Fibroblast of mammary gland (primary cell): ENCODE measurements at regions not wholly inside any gene's neighbourhood (a gene's known extent, or its start where the extent isn't known, plus 50 kb on each side); places are given as distances from the start of the nearest gene placed in this dataset.

Experiments used
- DNase-seq: peaks from one replicate; pipeline ENCODE4 v3.0.0-alpha.2; 2010; ENCODE audit warnings: low read depth
- H3K4me3 ChIP-seq: 2 replicates; pipeline ENCODE4 v1.5.1; 2011; ENCODE audit warnings: low read depth, mild to moderate bottlenecking, low read length, moderate library complexity; ENCODE audit not compliant: control insufficient read depth
- TF ChIP-seq, protein P1 (sequence below): conservative IDR thresholded peaks from 2 replicates; pipeline ENCODE4 v1.5.1; 2011; ENCODE audit warnings: low read depth, low read length, inconsistent platforms; ENCODE audit not compliant: control insufficient read depth, insufficient read depth

- DNase-seq = no peak
- TF ChIP-seq, protein P1, sequence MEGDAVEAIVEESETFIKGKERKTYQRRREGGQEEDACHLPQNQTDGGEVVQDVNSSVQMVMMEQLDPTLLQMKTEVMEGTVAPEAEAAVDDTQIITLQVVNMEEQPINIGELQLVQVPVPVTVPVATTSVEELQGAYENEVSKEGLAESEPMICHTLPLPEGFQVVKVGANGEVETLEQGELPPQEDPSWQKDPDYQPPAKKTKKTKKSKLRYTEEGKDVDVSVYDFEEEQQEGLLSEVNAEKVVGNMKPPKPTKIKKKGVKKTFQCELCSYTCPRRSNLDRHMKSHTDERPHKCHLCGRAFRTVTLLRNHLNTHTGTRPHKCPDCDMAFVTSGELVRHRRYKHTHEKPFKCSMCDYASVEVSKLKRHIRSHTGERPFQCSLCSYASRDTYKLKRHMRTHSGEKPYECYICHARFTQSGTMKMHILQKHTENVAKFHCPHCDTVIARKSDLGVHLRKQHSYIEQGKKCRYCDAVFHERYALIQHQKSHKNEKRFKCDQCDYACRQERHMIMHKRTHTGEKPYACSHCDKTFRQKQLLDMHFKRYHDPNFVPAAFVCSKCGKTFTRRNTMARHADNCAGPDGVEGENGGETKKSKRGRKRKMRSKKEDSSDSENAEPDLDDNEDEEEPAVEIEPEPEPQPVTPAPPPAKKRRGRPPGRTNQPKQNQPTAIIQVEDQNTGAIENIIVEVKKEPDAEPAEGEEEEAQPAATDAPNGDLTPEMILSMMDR = no peak
- no peak overlapping the region for H3K4me3 ChIP-seq
Measured at GRCh38 chr5:5677738-5678137, 255.3 kb downstream of the ICE1 start.

- TF ChIP-seq, protein P1 = no peak
- no peak for DNase-seq
- H3K4me3 ChIP-seq = no peak overlapping the region
Measured at GRCh38 chr5:5676218-5676617, 253.7 kb downstream of the ICE1 start.

DNA sequence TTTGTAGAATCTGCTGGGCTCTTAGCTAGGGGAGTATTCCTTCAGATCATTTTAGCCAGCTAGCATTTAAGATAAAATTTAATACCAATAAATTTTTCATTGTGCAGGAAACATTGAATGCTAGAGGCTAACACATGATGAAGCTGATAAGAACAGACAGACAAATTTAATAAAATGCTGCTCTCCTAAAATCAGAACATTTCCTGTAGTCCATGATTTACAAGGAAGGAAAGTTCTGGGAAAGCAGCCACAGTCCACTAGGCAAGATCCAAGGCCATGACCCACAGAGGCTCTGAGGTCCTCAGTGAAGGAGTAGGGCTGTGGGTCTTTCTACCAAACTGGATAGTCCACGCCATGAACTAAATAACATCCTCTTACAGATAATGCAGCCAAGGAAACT is 253.0 kb downstream of the ICE1 start:
- H3K4me3 ChIP-seq = no peak overlapping the region
- TF ChIP-seq, protein P1 = no peak
- no peak for DNase-seq

DNA sequence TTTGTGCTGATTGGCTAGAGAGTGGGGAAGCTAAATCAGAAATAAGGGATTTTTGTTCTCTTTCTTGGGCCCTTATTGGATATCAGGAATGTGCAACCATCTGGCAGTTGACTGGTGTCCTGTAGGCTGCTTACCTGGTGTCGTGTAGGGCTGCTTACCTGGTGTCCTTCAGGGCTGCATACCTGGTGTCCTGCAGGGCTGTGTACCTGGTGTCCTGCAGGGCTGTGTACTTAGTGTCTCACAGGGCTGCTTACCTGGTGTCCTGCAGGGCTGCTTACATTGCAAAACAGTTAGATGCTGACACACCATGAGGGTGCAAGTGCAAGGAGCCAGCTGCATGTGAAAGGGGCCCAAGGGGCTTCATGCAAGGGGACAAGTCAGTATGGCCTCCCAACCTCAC is 249.3 kb downstream of the ICE1 start:
- no peak for DNase-seq
- TF ChIP-seq, protein P1 = no peak
- no peak overlapping the region for H3K4me3 ChIP-seq

GRCh38 chr5:5667136-5667554 is 244.7 kb downstream of the ICE1 start:
- no peak for DNase-seq
- TF ChIP-seq, protein P1 = no peak

DNA sequence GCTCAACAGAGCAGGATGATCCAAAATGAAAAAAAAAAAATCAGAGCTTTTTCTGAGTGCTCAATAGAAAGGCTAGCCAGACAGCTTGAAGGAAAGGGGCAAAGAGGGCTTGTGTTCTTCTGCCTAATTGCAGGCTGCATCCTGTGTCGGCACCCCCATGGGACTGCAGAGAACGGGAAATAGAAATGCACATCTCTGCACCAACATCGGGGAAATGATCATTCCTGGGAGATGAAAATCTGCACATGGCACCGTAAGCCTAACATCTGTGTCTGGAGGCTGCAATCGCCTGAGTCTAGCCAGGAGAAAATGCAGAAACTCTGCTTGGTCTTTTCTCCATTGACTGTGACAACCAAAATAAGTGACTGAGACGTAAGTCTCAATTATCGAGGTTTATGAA is 243.9 kb downstream of the ICE1 start:
- no peak overlapping the region for H3K4me3 ChIP-seq
- no peak for DNase-seq
- TF ChIP-seq, protein P1 = no peak

More at GRCh38 chr5:5667136-5667554, 244.7 kb downstream of the ICE1 start:
- no peak overlapping the region for H3K4me3 ChIP-seq

- DNase-seq = no peak
- TF ChIP-seq, protein P1 = no peak
- no peak overlapping the region for H3K4me3 ChIP-seq
Measured at GRCh38 chr5:5666076-5666365, 243.5 kb downstream of the ICE1 start.
